ENCODE measurements at regions not wholly inside any gene's neighbourhood (a gene's known extent, or its start where the extent isn't known, plus 50 kb on each side); places are given as distances from the start of the nearest gene placed in this dataset.

DNA sequence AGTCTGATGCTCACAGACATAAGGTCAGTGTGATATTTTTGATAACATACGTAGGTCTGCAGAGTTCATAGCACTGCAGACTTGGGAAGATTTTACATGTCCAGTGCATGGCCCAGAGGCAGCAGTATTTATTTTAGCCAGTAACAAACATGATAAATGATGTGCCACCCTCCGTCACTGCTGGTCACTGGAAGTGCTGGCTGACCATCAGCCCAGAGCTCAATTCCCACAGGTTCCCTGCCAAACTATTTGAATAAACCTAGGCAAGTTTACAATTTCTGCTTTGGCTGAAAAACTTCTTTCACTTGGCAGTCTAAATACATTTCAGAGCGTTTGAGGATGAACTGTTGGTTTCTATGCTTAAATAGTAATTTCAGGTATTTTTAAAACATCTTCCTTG, 135.5 kb upstream of the EDNRB start:
- no peaks in the 10 kb centered on the region for H3F3A ChIP-seq (ENCODE audit: low read depth)
- H3K9me3 Mint-ChIP-seq: peaks cover 35% of the 10 kb centered on the region
- H3K4me3 Mint-ChIP-seq: no peak overlapping the region
- no peaks in the 10 kb centered on the region for H3K4me1 ChIP-seq
- no peak for DNase-seq (ENCODE audit: low spot score)
- H3K9ac ChIP-seq: no peak overlapping the region
- H3K27ac ChIP-seq: no peak overlapping the region
- peaks cover 3% of the 10 kb centered on the region for H3K27me3 Mint-ChIP-seq (ENCODE audit: insufficient read depth, low read depth)
- no peak overlapping the region for H3K4me3 ChIP-seq
- H3K27me3 ChIP-seq: no peaks in the 10 kb centered on the region
- TF ChIP-seq, protein P1, sequence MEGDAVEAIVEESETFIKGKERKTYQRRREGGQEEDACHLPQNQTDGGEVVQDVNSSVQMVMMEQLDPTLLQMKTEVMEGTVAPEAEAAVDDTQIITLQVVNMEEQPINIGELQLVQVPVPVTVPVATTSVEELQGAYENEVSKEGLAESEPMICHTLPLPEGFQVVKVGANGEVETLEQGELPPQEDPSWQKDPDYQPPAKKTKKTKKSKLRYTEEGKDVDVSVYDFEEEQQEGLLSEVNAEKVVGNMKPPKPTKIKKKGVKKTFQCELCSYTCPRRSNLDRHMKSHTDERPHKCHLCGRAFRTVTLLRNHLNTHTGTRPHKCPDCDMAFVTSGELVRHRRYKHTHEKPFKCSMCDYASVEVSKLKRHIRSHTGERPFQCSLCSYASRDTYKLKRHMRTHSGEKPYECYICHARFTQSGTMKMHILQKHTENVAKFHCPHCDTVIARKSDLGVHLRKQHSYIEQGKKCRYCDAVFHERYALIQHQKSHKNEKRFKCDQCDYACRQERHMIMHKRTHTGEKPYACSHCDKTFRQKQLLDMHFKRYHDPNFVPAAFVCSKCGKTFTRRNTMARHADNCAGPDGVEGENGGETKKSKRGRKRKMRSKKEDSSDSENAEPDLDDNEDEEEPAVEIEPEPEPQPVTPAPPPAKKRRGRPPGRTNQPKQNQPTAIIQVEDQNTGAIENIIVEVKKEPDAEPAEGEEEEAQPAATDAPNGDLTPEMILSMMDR (IDR thresholded peaks at IDR 0.05): no peak
- TF ChIP-seq EZH2 (IDR thresholded peaks at IDR 0.05): no peak
- no peak for TF ChIP-seq EZH2phosphoT487 (IDR thresholded peaks at IDR 0.05)
- no peaks in the 10 kb centered on the region for H3K9me3 ChIP-seq (ENCODE audit: low read depth)
- no peaks in the 10 kb centered on the region for H4K20me1 ChIP-seq (ENCODE audit: low read depth)
- peaks cover 4% of the 10 kb centered on the region for H3K36me3 Mint-ChIP-seq
- no peak overlapping the region for H2AFZ ChIP-seq (replicated peaks)
- no peaks in the 10 kb centered on the region for H3K79me2 ChIP-seq (ENCODE audit: low read depth)
- H3K27ac Mint-ChIP-seq: no peak overlapping the region
- no peaks in the 10 kb centered on the region for H3K4me1 Mint-ChIP-seq
- no peak overlapping the region for H3K4me2 ChIP-seq
- H3K36me3 ChIP-seq: no peaks in the 10 kb centered on the region

- Histone ChIP-seq H3K4me2 (no peak overlapping the region), H3K27ac (no peak overlapping the region), H3K36me3 (no peaks in the 10 kb centered on the region), H3K4me3 (no peak overlapping the region), H3K79me2 (ENCODE audit: low read depth) (no peaks in the 10 kb centered on the region), H2AFZ (replicated peaks) (no peak overlapping the region), H3F3A (ENCODE audit: low read depth) (no peaks in the 10 kb centered on the region), H3K9ac (no peak overlapping the region), H3K9me3 (ENCODE audit: low read depth) (no peaks in the 10 kb centered on the region), H3K27me3 (no peaks in the 10 kb centered on the region), H4K20me1 (ENCODE audit: low read depth) (no peaks in the 10 kb centered on the region), H3K4me1 (no peaks in the 10 kb centered on the region)
- TF ChIP-seq EZH2 (IDR thresholded peaks at IDR 0.05) (no peak), EZH2phosphoT487 (IDR thresholded peaks at IDR 0.05) (no peak)
- TF ChIP-seq, protein P1 (IDR thresholded peaks at IDR 0.05): no peak
- Mint-ChIP-seq H3K9me3 (peaks cover 12% of the 10 kb centered on the region), H3K4me1 (peaks cover 4% of the 10 kb centered on the region), H3K4me3 (no peak overlapping the region), H3K27ac (no peak overlapping the region), H3K27me3 (ENCODE audit: insufficient read depth, low read depth) (peaks cover 3% of the 10 kb centered on the region), H3K36me3 (no peaks in the 10 kb centered on the region)
- DNase-seq (ENCODE audit: low spot score): no peak
These were observed 128.5 kb upstream of the EDNRB start for GRCh38 chr13:78047151-78047550.

DNA sequence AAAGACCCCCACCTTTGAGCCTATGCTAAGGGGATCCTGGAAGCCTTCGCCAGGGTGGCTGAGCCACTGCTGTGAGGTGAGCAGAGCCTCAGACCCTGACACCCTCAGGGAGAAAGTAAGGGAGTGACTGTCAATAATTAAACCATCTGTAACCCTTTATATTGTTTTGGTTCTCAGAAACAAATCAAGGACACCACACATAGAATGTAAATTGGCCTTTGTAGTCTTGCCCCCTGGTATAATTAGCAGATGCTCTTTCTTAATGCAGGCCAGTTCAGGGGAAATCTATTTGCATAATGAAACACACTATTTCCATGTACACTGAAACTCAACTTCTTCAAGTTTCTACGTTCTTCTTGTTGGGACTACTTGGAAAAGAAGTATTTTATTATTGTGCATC, 127.7 kb upstream of the EDNRB start:
- H3K27ac ChIP-seq: no peak overlapping the region
- Mint-ChIP-seq H3K27me3 (ENCODE audit: insufficient read depth, low read depth) (peaks cover 3% of the 10 kb centered on the region), H3K4me3 (no peak overlapping the region), H3K4me1 (peaks cover 4% of the 10 kb centered on the region), H3K9me3 (peaks cover 14% of the 10 kb centered on the region), H3K27ac (peak overlapping the region; percentile 85), H3K36me3 (no peaks in the 10 kb centered on the region)
- no peak for DNase-seq (ENCODE audit: low spot score)
- no peaks in the 10 kb centered on the region for H3K27me3 ChIP-seq
- H2AFZ ChIP-seq (replicated peaks): peak overlapping the region; percentile 18
- H3F3A ChIP-seq (ENCODE audit: low read depth): no peaks in the 10 kb centered on the region
- no peaks in the 10 kb centered on the region for H3K4me1 ChIP-seq
- no peak overlapping the region for H3K4me3 ChIP-seq
- H3K9ac ChIP-seq: no peak overlapping the region
- H3K79me2 ChIP-seq (ENCODE audit: low read depth): no peaks in the 10 kb centered on the region
- H3K36me3 ChIP-seq: no peaks in the 10 kb centered on the region
- H3K9me3 ChIP-seq (ENCODE audit: low read depth): no peaks in the 10 kb centered on the region
- no peak overlapping the region for H3K4me2 ChIP-seq
- no peaks in the 10 kb centered on the region for H4K20me1 ChIP-seq (ENCODE audit: low read depth)
- TF ChIP-seq EZH2phosphoT487 (IDR thresholded peaks at IDR 0.05): no peak
- TF ChIP-seq, protein P1 (IDR thresholded peaks at IDR 0.05): no peak
- TF ChIP-seq EZH2 (IDR thresholded peaks at IDR 0.05): no peak

All from neural progenitor cell (in vitro differentiated cells).